Kidney (tissue), 13 donors: ENCODE measurements at regions not wholly inside any gene's neighbourhood (a gene's known extent, or its start where the extent isn't known, plus 50 kb on each side); places are given as distances from the start of the nearest gene placed in this dataset.
A peak's percentile ranks its signal among the peaks of the same experiment; 100 is the strongest.

Source experiments
- DNase-seq, 5 donors: peaks; one replicate each; pipeline ENCODE4 v3.0.0-alpha.2; 2013 to 2020
- FAIRE-seq: peaks from 2 replicates; lab custom pipeline; 2012; peaks lifted over from hg19 to GRCh38; lab: Jason Lieb, UNC
- H3K27ac ChIP-seq, 2 donors: one replicate each; pipeline ENCODE4 v1.7.0; 2013; ENCODE audit warnings: low read depth in 2 of 2, low read length in 2 of 2, inconsistent platforms in 1 of 2
- H3K27me3 ChIP-seq: one replicate; pipeline ENCODE4 v1.7.1; 2013; ENCODE audit warnings: low read length, inconsistent platforms; ENCODE audit not compliant: control insufficient read depth, insufficient read depth
- H3K36me3 ChIP-seq, 3 donors: one replicate each; pipeline versions ENCODE4 v1.7.0 to v1.7.1; 2013; ENCODE audit warnings: low read length in 3 of 3, control low read depth in 1 of 3, inconsistent platforms in 1 of 3; ENCODE audit not compliant: insufficient read depth in 3 of 3, control insufficient read depth in 2 of 3
- H3K4me1 ChIP-seq, 3 donors: one replicate each; pipeline versions ENCODE4 v1.7.0 to v1.7.1; 2013; ENCODE audit warnings: low read length in 3 of 3, inconsistent platforms in 1 of 3, low read depth in 1 of 3; ENCODE audit not compliant: control insufficient read depth in 2 of 3, insufficient read depth in 2 of 3
- H3K4me3 ChIP-seq, 3 donors: one replicate each; pipeline versions ENCODE4 v1.7.0 to v1.8.1; 2013; ENCODE audit warnings: low read length in 3 of 3, control low read depth in 1 of 3, inconsistent platforms in 1 of 3
- H3K9ac ChIP-seq, 3 donors: one replicate each; pipeline versions ENCODE4 v1.7.0 to v1.7.1; 2013; ENCODE audit warnings: low read length in 3 of 3, control low read depth in 1 of 3, inconsistent platforms in 1 of 3
- H3K9me3 ChIP-seq, 3 donors: one replicate each; pipeline versions ENCODE4 v1.7.0 to v1.7.1; 2013; ENCODE audit warnings: low read length in 3 of 3, control low read depth in 1 of 3, inconsistent platforms in 1 of 3; ENCODE audit not compliant: control insufficient read depth in 2 of 3, insufficient read depth in 1 of 3
- intact Hi-C: fragments of 100-400 bp; cut with DNase I; formaldehyde crosslinking; loops from one replicate; pipeline ENCODE4 v1.11.1; 2022
- TF ChIP-seq, protein P1 (sequence below): IDR thresholded peaks from 3 replicates; pipeline ENCODE4 v1.5.1; 2012; ENCODE audit warnings: mild to moderate bottlenecking, moderate library complexity, borderline replicate concordance; ENCODE audit not compliant: insufficient read depth; ENCODE audit errors: extremely low read depth
- donor health status: control.
- donor health status: control.
- donor health status: control.
- donor health status: control.
- donor health status: control.
- donor health status: DM: yes; HTN: yes; CAD: no.
- donor health status: Normal renal cell carcinoma (clear cell type).

DNA sequence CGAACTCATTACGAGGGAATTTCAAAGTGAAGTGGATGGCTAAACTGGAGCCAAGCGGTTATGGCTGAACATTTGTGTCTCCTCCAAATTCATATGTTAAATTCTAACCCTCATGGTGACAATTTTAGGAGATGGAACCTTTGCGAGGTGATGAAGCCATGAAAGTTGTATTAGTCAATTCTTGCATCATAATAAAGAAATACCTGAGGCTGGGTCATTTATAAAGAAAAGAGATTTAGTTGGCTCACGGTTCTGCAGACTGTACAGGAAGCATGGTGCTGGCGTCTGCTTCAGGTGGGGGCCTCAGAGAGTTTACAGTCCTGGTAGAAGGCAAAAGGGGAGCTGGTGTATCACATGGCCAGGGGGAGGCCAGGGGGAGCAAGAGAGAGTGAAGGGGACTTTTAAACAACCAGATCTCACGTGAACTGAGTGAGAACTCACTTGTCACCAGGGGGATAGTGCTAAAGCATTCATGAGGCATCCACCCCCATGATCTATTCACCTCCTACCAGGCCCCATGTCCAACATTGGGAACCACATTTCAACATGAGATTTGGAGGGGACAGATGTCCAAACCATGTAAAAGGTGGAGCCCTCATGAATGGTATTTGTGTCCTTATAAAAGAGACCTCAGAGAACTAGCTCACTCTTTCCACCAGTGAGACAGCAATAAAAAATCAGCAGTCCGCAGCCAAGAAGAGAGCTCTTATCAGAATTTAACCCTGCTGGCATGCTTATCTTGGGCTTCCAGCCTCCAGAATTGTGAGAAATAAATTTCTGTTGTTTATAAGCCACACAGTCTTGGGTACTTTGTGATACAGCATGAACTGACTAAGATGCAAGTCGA lies 143.4 kb downstream of the MTRR start:
- TF ChIP-seq, protein P1, sequence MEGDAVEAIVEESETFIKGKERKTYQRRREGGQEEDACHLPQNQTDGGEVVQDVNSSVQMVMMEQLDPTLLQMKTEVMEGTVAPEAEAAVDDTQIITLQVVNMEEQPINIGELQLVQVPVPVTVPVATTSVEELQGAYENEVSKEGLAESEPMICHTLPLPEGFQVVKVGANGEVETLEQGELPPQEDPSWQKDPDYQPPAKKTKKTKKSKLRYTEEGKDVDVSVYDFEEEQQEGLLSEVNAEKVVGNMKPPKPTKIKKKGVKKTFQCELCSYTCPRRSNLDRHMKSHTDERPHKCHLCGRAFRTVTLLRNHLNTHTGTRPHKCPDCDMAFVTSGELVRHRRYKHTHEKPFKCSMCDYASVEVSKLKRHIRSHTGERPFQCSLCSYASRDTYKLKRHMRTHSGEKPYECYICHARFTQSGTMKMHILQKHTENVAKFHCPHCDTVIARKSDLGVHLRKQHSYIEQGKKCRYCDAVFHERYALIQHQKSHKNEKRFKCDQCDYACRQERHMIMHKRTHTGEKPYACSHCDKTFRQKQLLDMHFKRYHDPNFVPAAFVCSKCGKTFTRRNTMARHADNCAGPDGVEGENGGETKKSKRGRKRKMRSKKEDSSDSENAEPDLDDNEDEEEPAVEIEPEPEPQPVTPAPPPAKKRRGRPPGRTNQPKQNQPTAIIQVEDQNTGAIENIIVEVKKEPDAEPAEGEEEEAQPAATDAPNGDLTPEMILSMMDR = no peak
- no peaks in the 10 kb centered on the region for H3K4me1 ChIP-seq
- DNase-seq = no peak
- no peaks in the 10 kb centered on the region for H3K27me3 ChIP-seq
- H3K9me3 ChIP-seq = peaks cover 0 to 2% (median 0%) of the 10 kb centered on the region in 3 donors
- FAIRE-seq = no peak
- no peak overlapping the region for H3K27ac ChIP-seq
- no peaks in the 10 kb centered on the region for H3K36me3 ChIP-seq
- no peak overlapping the region for H3K4me3 ChIP-seq
- H3K9ac ChIP-seq = no peak overlapping the region
- intact Hi-C loops = no loop called here

DNA sequence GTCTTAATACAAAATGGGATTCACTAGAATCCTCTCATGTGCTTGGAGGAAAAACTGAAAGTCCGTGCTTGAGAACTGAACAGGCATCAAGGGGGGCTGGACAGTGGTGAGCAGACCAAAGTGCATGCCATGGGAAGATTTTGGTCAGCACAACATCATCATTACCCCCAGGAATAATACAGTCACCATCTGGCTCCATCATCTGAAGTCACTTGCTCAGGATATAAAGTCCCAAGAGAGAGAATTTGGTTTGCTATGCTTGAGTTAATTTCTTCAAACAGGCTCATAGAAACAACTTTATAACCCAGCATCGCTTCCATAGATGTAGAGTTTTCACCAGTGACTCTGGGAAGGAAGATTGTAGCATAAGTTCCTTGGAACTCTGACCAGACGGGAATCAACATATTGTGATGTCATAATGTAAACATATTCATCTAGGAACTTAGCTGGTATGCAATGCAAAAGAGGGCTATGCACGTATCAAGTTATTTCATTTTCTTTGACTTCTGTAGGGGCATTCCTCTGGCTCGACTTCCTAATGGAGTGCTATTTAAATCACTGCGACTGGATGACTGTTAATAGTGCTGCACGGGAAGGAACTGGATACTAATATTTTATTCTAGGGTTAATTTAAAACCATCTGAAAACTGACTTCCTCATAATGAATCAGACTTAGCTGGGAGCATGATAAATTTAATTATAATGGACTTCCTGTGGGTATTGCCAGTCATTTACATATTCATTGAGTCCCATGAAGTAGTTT lies 145.2 kb downstream of the MTRR start:
- Histone ChIP-seq H3K9ac (no peak overlapping the region), H3K36me3 (no peaks in the 10 kb centered on the region), H3K4me1 (no peaks in the 10 kb centered on the region), H3K9me3 (no peaks in the 10 kb centered on the region), H3K27ac (no peak overlapping the region), H3K27me3 (no peaks in the 10 kb centered on the region), H3K4me3 (no peak overlapping the region)
- TF ChIP-seq, protein P1 = no peak
- FAIRE-seq (no peak), DNase-seq (peak in 1 of 5 donors; percentile 5)
- intact Hi-C loops = no loop called here

DNA sequence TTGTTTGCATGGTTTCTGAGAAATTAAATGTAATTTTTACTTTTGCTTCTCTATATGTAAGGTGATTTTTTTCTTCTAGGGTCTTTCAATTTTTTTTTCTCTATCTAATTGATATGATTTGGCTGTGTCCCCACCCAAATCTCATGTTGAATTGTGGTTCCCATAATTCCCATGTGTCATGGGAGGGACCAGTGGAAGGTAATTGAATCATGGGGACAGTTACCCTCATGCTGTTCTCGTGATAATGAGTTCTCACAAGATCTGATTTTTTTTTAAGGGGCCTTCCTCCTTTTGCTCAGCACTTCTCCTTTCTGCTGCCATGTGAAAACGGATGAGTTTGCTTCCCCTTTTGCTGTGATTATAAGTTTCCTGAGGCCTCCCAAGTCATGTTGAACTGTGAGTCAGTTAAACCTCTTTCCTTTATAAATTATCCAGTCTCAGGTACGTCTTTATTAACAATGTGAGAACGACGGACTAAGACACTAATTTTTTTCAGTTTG lies 150.8 kb downstream of the MTRR start:
- Histone ChIP-seq H3K4me3 (no peak overlapping the region), H3K9me3 (no peaks in the 10 kb centered on the region), H3K27ac (no peak overlapping the region), H3K9ac (no peak overlapping the region), H3K36me3 (no peaks in the 10 kb centered on the region), H3K4me1 (no peaks in the 10 kb centered on the region), H3K27me3 (no peaks in the 10 kb centered on the region)
- TF ChIP-seq, protein P1 = no peak
- intact Hi-C loops = no loop called here
- DNase-seq = no peak
- no peak for FAIRE-seq
